ENCODE measurements at regions not wholly inside any gene's neighbourhood (a gene's known extent, or its start where the extent isn't known, plus 50 kb on each side); places are given as distances from the start of the nearest gene placed in this dataset.

GRCh38 chr10:131555406-131555805 lies 243.9 kb upstream of the TCERG1L start:
- TF ChIP-seq CTCF (IDR thresholded peaks at IDR 0.05; ENCODE audit: low read depth, low read length, poor library complexity, severe bottlenecking): no peak
- TF ChIP-seq EZH2phosphoT487 (IDR thresholded peaks at IDR 0.05; ENCODE audit: borderline replicate concordance, low read length): no peak

All from DOHH2 (cell line).